Central memory CD4-positive, alpha-beta T cell (primary cell): ENCODE measurements at regions not wholly inside any gene's neighbourhood (a gene's known extent, or its start where the extent isn't known, plus 50 kb on each side); places are given as distances from the start of the nearest gene placed in this dataset.

Source experiments
- DNase-seq: peaks from one replicate; pipeline ENCODE4 v3.0.0; 2022

- DNase-seq: no peak
Measured at GRCh38 chr9:73782166-73782565, 630.5 kb downstream of the ANXA1 start.

DNA sequence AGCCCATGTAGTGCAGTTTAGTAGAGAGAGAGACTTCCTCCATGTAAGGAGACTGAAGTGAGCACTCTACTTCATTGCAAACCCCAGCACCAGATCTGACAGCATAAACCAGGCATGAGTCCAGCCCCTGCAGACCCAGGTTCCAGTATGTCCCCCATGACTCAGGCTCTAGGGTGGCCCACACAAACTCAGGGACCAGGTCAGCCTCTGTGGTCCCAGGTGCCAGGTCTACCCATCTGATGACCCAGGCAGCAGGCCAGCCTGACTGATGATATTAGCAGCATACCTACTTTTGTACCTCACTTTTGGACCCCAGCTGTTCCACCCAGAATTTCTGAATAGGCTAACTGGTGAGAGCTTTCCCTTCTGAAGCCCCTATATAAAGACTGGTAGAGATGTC is 647.8 kb downstream of the ANXA1 start:
- DNase-seq: no peak

DNA sequence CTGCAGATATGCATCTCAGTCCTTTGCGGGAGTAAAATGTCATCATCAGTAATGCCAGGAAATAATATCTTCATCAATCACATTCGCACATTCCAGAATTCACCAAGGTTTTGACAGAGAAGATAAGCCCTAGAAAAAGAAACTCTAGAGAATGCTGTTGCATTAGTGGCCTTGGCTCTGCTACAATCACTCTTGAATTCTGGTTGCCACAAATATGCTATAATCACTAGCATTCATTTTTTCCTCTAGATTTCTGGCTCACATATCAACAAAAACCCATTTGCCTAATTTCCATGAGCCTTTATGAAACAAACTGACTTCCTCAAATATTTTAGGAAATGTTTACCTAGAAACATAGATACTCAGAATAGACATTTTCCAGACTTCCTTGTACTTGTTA is 653.4 kb downstream of the ANXA1 start:
- DNase-seq: no peak

DNA sequence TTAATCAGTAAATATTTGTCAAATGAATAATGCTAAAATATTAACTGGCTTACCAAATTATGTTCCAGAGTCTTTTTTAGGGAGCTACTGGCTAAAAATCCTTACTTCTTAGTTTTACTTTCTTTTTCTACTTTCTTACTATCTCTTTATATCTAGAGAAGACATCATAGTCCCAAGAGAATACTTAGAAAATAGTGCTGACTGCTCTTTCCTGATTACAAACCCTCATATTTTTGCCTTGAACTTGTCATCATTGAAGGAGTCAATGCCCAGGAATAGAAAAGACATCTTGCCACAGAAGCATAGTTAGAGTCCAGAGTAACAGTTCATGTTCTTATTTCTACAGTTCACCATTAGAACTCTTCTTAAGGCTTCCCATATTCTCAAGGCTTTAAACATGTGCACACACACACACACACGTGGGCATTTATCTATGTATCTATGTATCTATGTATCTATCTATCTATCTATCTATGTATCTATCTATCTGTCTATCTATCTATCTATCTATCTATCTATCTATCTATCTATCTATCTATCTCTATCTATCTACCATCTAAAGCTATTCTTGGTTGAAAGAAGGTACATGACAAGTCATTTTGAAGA is 654.3 kb downstream of the ANXA1 start:
- DNase-seq: no peak

DNA sequence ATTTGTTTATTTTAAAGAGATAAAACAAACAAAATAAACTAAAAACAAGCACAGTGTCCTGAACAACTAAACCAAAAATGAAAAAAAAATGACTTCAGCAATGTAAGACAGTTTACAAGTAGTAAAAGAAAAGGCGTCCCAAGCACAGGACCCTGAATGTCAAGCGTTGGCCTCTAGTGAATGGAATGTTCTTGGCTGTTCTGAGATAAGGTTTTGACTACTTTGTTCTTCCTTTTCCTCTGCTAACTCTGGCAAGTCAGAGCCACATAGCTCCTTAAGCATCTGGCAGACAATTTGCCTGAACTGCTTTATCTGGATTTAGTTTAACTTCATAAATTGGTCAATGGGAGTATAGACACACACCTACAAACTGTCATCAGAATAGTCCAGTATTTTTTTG is 655.2 kb downstream of the ANXA1 start:
- DNase-seq: no peak

GRCh38 chr9:73807952-73808351 is 656.3 kb downstream of the ANXA1 start:
- DNase-seq: no peak

DNA sequence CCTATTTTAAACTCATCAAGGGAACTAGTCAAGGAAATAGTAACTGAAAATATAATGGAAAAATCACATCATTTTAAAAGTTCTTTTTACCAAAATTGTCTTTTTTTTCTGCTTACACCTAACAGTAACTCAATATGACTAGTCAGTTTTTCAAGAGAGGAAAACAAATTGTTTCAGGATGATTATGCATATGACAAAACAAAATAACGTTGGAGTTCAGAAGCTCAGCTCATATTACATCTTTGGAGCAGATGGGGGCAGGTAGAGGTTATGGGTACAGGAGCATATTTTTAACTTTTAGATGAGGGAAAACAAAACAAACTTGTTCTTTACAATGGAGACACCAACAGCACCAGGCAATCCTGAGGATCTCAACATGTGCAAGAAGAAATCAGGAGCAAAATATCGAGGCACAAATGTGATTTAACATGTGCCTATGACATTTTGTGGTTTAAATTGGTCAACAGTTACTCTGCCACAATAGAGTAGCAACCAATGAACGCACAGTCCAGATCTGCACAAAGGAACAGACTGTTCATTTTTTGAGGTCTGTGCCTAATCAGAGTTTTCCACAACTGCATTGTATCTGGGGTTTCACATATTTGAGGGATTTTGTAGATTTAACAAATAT is 659.0 kb downstream of the ANXA1 start:
- DNase-seq: no peak

DNA sequence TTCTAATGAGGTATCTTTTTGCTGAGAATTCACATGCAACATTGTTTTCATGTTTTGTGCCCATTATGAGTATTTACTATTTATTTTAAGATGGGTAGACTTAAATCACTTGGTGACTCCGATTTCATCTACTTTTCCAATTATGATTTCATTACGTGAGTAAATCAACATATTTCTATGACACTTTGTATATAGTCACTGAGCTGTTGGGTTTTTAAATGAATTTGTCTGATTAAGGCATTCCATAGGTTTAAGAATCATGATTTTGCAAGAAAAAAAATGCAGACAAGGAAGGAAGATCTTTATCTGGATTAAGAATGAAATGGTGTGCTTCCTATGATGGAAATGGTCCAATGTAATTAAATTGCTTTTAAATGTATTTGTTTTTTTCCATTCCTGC is 661.9 kb downstream of the ANXA1 start:
- no peak for DNase-seq

GRCh38 chr9:73816905-73817304 is 665.2 kb downstream of the ANXA1 start:
- DNase-seq: no peak

- no peak for DNase-seq
Measured at GRCh38 chr9:73824671-73825070, 672.5 kb upstream of the RORB start.

- no peak for DNase-seq
Measured at GRCh38 chr9:73838871-73839270, 658.3 kb upstream of the RORB start.

DNA sequence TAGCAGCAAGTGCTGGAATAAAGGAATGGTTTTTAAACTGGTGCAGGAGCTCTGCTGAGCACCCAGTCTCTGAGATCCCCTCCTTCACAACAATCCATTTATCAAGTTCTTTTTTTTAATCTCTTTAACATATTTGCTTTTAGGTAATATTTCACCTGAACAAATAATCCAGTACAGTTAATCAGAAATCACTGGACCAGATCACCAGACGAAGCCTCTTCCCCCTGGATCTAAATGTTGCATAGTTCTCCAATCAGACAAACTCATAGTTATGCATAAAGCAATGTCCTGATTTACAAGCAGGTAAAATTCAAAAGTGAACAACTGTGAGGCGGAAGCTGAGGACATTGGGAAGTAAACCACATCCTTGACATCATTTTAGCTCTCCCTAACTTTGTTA is 657.7 kb upstream of the RORB start:
- DNase-seq: no peak

DNA sequence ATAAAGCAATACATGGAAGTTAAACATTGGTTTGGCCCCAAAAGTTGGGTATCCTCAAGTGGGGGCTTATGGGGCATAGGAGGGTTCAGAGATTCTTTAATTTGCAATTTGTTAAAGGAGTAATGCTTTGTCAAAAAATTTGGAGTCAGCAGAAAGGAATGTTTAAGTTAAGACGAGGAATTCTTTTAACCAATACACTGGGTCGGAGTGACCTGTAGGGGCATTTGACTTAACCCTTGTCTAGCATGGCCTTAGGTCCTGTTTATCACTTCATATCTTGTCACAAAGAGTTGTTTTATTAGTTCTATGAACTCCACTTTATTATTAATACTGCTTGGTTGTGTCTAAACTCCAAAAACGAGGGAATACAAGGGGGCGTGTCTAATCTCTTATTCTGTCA is 656.1 kb upstream of the RORB start:
- DNase-seq: no peak

DNA sequence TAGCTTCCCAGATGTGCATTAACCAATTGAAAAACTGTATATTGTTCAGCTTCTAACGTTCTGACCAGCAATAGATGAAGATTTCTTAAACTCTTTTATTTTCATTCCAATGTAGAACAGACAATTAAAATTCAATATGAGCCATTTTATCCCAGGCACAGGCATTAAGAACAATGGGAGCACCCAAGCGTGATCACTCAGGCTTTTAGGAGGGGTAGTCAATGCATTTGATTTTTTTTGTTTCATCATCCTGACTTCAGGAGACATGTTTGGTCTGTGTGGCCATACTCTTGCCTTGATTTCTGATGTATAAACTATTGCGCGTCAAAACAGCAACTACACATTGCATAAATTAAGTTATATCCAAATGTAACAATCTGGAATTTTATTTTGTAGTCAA is 653.0 kb upstream of the RORB start:
- no peak for DNase-seq

- DNase-seq: no peak
Measured at GRCh38 chr9:73845539-73845938, 651.6 kb upstream of the RORB start.

DNA sequence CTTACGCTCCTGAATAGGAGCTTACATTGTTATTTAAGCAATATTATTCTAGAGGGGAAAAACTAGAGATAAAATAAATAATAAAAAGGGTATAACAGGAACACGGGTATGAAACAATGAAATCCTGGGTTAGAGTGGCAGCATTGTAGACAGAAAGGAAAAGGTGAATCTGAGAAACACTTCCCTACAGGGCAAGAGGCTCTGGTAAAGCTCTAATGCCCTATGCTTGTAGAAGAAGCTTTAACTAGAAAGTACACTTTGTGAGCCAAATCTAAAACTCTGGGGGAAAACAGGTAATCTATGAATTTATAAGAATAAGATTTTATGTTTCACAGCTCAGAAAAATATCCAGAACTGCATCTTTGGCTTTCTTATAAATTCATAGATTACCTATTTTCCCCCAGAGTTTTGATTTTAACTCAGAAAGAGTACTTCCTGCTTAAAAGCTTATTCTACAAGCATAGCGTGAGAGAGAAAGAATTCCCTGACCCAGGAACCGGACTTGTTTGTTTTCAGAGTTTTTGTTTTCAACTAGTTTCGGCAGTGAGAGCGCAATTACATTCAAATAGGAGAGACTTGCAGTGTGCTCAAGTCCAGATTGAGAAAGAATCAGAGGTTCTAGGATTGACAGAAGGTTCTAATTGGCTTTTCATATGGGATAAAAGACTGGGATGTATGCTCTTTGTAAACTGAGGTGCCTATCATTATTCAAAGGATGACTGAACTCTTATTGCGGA is 651.0 kb upstream of the RORB start:
- DNase-seq: no peak

DNA sequence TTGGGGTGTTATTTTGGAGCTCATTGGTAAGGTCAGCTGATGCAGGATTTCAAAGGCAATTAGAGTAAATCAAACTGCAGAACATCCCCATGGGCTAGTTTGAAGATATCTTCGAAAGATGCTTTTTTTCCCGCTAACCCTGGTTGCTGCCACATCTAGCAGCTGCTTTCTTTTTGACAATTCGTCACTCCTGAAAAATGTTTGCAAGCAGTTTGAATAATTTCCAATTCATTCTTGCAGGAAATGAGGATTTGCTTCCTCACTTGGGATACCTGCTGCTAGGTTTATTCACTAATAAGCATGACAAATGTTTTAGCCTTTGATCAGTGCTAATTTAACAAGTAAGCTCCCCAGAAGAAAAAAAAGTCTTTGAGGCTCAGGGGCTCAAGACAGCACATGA is 649.6 kb upstream of the RORB start:
- DNase-seq: no peak

DNA sequence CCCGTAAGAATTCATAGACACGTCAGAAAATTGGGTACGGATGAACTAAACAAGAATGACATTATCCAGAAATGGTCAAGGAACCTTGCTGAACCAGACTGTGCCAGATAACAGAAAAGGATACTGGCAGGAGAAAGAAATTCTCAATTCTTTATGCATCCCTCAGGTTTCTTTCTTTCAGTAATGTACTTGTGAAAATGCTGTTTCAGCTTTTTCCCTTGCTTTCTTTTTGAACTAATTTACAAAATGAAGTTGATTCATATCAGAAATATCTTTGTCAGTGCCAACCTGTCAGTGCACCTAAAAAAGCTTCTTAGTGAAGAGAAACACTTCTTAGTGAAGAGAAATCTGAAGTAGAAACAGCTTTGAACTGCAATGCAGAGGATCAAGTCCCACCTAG is 643.6 kb upstream of the RORB start:
- DNase-seq: no peak

DNA sequence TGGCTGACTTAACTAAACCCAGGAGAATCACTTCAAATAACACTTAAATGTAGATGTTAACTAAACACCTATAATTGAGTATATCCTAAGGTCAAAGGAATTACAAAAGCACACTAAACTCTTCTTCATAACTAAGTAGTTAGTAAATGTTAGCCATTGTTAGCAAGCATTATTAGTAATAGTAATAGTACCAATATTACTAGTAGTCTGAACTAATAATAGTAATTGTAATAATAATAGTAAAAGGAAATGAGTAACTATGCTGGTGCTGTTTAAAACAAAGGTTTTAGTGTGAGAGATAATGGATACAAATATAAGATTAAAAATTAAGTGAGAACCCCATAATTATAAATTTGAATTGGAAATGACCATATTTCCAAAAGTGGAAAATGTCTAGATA is 641.9 kb upstream of the RORB start:
- no peak for DNase-seq

DNA sequence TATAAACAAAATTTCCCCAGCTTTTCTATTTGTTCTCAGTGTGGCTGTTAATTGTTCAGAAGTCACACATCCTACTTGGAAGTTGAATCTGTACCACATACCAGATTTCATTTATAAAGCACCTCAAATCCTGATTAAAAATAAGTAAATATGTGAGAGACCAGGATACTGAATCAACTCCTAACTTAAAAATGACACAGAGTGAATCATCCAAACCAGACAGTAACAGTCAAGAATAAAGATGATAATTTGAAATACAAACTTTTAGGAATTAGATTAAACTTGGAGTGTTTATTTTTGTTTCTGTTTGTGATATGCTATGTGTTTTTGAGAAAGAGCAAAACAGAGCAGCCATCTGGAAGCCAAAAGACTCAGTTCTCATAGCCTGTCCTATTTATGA is 633.2 kb upstream of the RORB start:
- DNase-seq: no peak

DNA sequence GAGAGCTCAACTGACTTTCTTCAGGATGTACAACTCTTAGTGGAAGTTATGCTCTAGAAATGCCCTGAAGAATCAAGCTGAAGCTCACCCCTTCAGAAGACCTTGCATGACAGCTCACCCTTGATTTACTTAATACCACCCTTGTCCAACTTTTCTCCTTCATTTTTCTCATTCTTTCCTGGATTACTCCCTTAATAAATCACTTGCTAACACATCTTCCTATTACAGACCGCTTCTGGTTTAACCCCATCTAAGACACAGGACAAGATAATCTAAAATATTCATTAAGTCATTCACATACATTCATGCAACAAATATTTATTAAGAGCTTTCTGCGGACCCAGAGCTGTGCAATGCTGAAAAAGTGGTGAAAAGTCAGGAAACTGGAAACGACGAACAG is 630.7 kb upstream of the RORB start:
- DNase-seq: no peak

- peak; percentile 7 for DNase-seq
Measured at GRCh38 chr9:73869264-73869663, 627.9 kb upstream of the RORB start.

DNA sequence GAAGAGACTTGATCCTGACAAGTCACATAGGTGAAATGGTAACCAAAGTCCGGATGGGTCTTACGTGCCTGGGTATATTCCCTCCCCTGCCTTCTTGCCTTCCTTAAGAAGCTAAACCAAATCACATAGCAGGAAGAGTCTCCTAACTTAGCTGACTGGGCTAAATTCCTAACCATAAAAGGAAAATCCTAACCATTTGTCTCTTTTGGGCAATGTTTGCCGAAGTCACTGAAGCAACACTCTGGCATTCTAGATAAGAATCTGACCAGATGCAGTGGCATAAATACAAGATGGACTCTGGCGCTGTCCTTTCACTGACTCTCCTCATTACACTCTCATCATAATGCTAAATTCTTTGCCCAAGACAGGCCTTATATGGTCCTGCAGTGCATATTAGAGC is 625.5 kb upstream of the RORB start:
- DNase-seq: no peak

DNA sequence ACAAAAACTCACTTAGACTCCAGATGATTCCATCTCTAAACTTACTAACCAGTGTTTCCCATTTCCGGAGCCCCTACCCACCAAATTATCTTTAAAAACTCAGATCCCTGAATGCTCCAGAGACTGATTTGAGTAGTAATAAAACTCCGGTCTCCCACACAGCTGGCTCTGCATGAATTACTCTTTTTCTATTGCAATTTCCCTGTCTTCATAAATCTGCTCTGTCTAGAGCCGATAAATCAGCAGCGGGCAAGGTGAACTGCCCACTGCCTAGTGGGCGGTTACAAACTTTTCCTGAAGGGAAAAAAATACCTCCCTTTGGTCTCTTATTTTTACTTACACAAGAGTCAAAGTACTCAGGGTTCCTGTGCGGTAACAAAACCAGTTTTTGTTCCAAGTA is 624.4 kb upstream of the RORB start:
- DNase-seq: no peak

- DNase-seq: no peak
Measured at GRCh38 chr9:73880101-73880500, 617.0 kb upstream of the RORB start.
